HG03565 (cell line): ENCODE measurements at regions not wholly inside any gene's neighbourhood (a gene's known extent, or its start where the extent isn't known, plus 50 kb on each side); places are given as distances from the start of the nearest gene placed in this dataset.
"Not testable (repeated sequence)": the region's sequence is repeated elsewhere in the genome, so short reads cannot be mapped to it uniquely, and the experiment has no call there.

Experiments
- ATAC-seq: cut with Tn5 transposase; IDR thresholded peaks from one replicate; pipeline ENCODE4 v1.9.1; 2021; ENCODE audit warnings: mild to moderate bottlenecking, moderate library complexity; ENCODE audit not compliant: unreplicated experiment

DNA sequence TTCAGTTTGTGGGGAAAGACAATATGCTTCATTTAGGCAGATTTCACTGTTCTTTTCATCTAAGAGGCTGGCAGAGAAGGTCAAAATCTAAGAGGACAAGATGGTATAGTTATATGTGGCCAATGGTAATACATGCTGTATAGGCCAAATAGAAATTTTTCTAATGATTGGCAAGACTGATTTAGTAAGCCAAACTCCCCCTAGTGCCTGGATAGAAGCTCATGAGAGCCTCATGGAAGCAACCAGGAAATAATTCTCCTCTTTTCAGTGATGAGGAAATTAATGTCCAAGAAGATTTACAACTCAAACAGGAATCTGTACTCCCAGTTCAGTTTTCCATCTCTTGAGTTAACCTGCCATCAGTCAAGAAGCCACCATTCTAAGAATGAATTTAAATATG, 253.6 kb upstream of the PHF14 start:
- no peak for ATAC-seq

DNA sequence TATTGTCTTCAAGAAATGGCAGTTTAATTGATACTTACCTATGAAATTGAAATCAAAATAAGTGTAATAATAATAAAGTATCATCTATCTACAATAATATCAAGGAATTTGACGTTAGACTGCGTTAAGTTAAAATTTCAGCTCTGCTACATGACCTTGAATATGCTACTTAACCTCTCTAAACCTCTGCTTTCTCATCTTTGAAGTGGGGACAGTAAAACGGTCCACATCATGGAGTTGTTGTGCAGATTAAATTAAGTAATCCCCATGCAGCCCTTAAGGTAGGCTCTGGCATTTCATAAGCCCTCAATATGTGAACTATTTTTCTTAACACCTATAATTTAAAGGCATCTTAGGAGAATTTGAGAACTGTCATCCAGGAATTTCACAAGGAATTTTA, 252.4 kb upstream of the PHF14 start:
- no peak for ATAC-seq

DNA sequence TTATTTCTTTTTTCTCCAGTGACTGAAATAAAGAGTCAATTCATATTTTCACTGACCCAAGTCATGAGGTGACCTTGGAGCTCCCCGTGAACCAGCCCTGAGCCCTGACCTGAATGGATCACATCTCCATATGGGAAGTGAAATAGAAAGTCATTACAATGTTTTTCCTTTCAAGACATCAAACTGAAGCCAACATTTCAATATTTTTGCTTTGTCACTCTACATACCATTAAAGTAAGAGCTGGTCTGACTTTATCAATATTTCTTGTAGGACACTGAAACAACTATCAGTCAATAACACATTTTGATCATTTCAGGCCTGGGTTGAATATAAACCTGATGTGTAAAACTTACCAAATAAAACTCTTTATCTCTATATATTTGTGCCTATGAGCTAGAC, 249.8 kb upstream of the PHF14 start:
- ATAC-seq: no peak

DNA sequence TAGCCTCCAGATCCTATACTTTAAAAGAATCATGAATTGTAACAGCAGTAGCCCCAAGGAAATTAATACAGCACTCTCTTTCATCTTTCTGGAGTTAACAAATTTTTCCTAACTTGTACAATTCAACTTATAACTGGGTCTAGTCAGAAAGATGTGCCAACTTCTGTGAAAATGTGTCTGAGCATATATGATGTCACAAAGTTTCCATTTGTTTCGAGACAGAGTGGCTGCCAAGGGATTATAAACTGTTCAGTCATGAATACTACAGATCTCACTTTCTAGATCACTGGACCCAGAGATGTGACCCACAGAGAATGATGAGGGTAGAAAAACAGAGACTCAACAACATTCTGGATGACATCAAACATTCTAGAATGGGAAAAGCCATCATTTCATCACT, 249.2 kb upstream of the PHF14 start:
- no peak for ATAC-seq

DNA sequence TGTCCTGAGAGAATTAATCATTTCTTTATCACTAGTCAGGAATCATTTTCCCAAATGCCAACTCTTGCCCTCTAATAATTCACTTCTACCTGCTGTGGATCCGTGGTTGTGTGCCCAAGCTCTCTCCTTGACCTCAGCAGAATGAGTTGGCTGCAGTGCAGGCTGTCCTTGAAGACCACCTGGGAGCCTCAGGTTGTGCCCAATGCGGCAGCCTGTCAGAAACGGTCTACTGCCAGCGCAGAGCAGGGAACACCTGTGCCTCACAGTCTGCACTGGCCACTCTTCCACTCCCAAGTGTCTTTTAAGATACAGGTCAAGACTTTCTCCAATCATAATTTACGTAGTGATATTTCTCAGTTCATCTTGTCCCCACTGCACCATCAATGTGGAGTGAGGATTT, 246.0 kb upstream of the PHF14 start:
- no peak for ATAC-seq

DNA sequence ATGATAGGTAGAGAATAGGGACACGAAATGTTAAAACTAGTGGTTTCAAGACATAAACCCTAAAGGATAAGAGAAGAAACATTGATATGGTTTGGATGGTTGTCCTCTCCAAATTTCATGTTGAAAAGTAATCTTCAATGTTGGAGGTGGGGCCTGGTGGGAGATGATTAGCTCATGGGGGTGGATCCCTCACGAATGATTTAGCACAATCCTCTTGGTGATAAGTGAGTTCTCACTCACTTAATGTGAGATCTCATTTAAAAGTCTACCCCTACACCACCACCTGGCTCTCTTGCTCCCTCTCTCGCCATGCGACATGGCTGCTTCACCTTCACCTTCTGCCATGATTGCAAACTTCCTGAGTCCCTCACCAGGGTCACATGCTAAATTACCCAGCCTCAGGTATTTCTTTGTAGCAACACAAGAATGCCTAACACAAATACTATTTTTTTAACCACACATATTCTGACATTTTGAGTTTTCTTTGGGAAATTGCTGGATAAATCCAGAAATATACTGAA, 242.4 kb upstream of the PHF14 start:
- ATAC-seq: no peak

DNA sequence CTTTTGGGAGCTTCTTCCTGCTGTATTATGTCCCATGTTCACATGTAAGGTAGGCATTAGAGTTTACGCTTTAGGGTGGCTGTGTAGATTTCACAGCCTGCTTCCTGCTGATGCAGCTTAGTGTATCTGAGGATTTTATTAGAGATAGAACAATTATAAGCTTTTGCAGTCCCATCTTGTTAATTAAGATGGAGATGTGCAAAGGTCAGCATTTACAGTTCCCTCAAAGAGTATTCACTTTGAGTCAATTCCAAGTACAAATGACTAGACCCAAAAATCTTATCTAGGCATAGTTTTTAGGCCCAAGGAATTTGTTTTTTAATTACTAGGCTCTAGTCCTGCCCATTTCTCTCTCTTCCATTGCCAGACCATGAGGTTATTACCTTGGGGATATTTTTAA, 239.9 kb upstream of the PHF14 start:
- no peak for ATAC-seq

DNA sequence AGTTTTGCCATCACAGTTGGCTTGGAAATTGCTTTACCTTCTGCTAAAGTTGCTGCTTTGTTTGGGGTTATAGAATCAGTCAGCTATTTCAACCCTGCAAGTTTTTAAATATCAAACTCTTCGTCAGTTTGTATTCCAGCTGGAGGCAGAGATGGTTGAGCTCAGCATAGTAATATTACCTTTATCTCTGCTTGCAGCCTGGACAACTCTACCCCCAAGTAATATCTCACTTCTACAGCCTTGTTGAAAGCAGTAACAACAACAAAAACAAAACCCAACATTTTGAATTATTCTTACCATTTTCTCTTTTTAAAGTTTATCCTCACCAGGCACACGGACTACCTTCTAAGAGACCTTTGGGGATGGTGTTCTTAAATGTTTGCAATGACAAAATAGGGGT, 239.1 kb upstream of the PHF14 start:
- ATAC-seq: no peak

DNA sequence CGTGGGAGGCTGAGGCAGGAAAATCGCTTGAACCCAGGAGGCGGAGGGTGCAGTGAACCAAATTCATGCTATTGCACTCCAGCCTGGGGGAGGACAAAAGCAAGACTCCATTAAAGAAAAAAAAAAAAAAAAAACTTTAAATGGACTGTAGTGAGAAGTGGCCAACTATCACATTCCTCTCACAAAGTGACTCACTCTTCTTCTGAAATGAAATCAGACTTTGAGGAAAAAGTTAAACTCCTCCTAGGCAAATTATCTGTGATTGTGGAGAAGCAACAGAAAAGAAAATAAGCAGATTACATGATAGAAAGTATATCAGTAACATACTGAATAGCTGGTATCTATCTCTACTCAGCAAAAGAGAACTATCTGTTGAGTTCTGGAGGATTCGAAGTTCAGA, 234.3 kb upstream of the PHF14 start:
- no peak for ATAC-seq

DNA sequence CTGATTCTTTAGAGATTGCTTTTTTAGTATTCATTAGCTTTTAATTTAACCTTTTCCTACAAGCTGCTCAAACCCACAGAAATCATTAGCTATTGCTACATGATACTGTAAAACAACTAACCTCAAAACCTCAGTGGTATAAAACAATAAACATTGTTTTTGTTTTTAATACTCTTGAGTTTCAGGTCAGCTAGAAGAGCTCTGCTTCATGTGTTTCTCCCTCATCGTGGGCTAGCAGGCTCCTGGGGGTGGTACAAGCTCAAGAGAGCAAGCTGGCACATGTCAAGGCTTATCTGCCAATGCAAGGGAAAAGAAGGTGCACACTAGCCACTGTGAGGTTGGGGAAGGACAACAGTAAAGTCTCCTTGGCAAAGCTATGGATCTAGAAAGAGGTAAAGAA, 232.9 kb upstream of the PHF14 start:
- ATAC-seq: no peak

DNA sequence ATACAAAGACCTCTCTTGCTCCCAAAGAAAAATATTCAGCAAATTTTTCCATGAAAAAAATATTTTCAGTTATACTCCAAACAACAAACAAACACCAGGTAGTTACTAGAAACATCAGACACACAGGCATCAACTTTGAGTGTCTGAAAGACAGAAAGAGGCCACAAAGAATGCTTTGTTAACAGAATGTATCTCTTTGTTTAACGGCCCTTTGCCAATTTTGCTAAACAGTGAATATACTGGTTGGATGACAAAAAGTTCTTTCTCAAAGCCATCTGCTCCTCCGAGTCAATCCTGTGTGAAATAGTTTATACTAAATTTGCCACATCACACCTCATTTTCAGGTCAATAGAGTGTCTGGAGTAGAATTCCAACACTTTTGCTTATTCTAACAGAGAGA, 216.7 kb upstream of the PHF14 start:
- ATAC-seq: no peak

DNA sequence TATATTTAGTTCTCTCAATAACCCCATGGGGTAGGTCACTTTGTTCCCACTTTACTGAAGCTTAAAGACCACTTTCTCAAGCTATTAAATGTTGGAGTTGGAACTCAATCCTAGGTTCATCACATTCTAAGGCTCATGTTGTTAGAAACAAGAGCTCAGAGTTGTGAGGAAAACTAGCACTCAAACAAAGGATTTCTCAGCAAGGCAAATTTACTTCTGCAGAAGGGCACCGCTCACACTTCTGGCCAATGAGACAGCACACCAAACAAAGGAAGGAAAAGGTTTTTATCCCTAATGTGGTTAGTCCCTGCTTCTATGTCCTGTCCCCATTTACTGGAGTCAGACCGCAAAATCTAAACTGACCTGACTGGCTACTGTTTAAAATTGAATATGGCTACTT, 214.6 kb upstream of the PHF14 start:
- ATAC-seq: no peak

DNA sequence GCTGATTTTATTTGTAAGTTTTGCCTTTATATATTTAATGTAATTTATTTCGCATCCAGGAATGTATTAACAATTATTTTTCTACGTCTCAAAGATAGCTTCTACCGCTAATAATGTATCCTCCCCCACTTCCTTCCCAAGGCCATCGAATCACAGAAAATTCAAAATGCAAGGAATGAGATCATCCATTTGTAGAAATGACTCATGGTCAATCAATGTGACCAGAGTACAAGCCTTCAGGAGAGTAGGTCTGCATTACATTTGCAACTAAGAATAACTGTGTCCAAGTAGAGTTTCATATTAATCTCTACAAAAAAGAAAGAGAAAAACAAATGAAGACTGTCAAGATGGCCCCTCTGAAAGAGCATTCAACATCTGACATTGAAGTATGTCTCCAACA, 205.9 kb upstream of the PHF14 start:
- no peak for ATAC-seq

DNA sequence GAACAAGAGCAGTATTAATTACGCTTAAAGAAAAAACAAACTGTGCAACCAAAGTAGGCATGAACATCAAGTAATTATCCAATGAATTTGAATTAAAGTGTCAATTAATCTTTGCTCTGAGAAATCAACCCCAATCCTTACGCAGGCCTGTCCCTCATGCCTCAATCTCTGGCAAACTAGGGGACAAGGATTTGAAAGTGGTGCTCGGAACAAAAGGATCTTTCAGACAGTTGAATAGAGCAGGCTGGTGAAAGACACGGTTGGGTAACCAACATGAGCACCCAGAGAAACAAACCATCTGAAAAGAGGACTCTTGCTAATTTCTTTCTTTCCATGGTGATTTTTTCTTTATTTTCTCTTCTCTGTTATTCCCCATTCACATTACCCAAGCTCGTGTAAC, 203.5 kb upstream of the PHF14 start:
- no peak for ATAC-seq

DNA sequence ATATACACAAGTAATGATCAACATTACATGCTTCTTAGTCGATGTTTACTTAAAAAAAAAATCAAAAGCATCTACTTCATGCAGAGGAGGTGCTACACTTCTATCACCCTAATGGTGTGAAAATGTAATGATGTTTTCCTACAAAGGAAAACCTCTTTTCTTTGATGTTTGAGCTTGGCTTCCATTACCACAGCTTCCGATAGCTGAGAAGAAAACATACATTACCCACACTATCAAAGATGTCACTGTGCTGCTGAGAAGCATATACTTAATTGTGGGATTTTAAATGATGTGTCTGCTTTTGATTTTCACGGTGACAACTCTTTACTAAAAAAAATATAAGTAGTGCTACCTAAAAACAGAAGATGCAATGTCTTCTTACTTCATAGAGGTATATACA, 200.2 kb upstream of the PHF14 start:
- no peak for ATAC-seq

DNA sequence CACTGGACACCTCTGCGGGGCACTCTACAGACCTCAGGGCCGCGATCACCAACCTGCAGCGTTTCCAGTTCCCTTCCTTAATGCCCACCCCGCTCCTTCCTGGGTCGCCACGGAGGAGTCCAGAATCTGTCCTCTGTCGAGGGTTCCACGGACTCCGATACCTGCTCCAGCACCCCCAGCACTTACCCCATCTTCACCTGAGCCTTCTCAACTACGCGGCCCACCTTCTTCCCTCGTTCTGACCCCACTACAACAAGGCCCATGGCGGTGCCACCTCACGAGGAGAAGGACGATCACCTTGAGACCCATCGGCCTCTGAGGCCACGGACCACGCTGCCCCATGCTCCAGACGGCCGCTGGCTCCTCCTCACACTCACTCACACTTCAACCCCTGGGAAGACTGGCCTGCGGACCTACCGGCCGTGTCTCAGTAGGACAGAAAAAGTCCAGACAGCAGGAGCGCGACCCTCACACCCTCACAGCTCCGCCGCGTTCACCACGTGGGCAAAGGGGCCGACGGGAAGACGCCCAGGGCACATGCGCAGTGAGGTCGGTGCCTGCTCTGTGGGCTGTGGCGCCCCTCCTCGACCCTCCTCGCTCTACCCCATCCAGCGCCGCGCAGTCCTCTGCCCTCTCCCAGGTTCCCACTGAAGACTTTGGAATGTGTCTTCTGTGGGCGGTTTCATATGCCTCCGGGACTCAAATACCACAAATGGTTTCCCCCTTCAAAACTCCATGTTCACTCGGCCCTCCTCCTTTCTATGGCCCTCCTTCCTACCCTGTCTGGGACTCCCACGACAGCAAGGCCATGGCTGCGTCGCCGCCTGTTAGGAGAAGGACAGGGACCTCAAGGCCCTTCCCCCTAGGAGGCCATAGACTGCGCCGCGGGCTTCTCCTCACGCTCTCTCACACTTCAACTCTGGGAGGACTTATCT, 193.9 kb upstream of the PHF14 start:
- ATAC-seq: no peak

DNA sequence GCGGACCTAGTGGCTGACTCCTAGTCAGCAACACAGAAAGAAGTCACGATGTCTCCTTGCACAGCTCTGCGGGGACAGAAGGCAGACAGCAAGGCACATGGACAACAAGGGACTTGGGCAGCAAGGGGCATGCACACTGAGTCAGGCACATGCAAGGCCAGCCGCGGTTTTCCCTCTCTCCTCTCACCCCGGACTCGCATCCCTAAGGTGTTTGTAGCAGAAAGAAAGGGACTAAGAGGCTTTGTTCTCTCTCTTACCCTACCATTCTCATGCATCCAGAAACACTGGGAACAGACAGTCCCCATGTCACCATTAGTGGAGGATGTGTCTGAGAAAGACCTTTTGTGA, 193.3 kb upstream of the PHF14 start:
- no peak for ATAC-seq

DNA sequence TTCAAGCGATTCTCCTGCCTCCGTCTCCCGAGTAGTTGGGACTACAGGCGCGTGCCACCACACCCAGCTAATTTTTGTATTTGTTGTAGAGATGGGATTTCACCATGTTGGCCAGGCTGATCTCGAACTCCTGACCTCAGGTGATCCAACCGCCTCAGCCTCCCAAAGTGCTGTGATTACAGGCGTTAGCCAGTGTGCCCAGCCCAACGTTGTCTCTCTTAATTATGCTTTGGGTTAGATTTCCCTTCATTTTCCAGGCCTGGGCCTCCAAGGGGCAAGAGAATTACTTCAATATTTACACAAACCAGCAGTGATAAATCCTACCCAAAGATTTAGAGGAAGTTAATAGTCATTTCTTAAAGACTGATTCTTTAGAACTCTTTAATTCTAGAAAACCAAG, 186.7 kb upstream of the PHF14 start:
- not testable (repeated sequence) for ATAC-seq

DNA sequence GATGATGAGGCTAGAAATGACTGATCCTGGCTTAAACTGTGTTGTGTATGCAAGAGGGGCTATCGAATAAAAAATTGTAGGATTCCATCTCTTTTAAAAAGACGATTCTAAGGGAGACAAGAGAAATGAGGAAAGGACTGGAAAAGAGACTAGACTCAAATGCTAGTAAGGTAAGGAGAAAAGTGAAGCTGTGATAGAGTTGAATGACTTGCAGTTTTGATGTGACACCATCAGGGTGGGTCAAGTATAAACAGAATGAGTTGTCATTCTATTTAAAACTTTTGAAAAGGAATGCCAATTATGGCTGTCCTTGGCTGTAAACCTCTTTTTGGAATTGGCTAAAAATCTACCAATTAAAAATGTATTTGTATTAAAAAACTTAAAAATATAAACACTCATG, 184.5 kb upstream of the PHF14 start:
- no peak for ATAC-seq

DNA sequence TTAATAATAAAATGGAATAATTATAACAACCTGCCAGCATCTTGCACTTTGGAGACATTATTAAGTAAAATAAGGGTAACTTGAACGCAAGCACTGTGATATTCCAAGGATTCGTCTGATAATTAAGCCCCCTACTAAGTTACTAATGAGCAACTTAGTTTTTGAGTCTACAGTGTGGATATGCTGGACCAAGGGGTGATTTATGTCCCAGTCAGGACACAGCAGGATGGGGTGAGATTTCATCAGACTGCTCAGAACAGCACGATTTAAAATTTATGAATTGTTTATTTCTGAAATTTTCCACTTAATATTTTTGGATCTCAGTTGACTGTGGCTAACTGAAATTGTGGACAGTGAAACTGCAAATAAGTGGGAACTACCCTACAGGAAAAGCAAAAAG, 182.8 kb upstream of the PHF14 start:
- ATAC-seq: no peak

DNA sequence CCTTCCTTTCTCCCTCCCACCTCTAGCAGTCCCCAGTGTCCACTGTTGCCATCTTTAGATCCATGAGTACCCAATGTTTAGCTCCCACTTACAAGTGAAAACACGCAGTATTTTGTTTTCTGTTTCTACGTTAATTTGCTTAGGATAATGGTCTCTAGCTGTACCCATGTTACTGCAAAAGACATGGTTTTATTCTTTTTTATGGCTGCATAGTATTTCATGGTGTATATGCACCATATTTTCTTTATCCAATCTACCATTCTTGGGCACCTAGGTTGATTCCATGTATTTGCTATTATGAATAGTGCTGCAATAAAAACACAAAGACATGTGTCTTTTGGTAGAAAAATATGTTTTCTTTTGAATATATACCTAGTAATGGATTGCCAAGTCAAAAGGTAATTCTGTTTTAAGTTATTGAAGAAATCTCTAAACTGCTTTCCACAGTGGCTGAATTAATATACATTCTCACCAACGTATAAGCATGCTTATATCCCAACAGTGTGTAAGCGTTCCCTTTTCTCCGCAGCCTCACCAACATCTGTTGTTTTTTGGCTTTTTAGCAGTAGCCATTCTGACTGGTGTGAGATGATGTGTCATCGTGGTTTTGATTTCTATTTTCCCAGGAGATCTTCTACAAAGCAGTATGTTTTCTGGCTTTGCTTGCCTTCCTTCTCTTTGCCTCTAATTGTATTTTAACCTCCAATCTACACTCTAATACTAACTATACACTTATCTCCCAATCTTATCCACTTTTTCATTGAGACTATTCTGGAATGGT, 179.5 kb upstream of the PHF14 start:
- no peak for ATAC-seq

DNA sequence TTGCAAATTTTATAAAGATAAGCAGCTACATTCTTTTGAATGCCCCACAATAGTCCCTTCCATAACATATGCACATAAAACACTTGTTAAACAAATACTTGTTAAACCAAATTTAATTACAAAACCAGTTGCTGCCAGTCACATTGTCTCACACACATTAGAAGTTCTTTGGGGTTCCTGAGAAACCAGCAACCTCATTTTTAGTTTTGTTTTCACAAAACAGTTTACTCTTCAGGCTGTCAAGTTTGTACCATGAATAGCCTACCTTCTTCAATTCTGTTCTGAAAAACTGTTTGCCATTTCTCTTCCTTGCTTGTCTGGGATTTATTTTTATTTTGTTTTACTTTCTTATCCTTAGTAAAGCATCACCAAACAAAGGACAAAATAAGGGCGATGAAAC, 176.5 kb upstream of the PHF14 start:
- ATAC-seq: no peak
